ENCODE measurements at regions not wholly inside any gene's neighbourhood (a gene's known extent, or its start where the extent isn't known, plus 50 kb on each side); places are given as distances from the start of the nearest gene placed in this dataset.

GRCh38 chr3:59442046-59442445 is 392.2 kb upstream of the CFAP20DC start:
- no peak for DNase-seq

GRCh38 chr3:59440285-59441028 is 390.6 kb upstream of the CFAP20DC start:
- DNase-seq = no peak

- no peak for DNase-seq
These were observed 388.7 kb upstream of the CFAP20DC start for GRCh38 chr3:59438492-59438891.

- DNase-seq = no peak
These were observed 386.5 kb upstream of the CFAP20DC start for GRCh38 chr3:59436164-59436958.

- DNase-seq = no peak
These were observed 383.7 kb upstream of the CFAP20DC start for GRCh38 chr3:59433546-59433945.

- DNase-seq = no peak
These were observed 382.8 kb upstream of the CFAP20DC start for GRCh38 chr3:59432665-59433064.

GRCh38 chr3:59430341-59430740 is 380.5 kb upstream of the CFAP20DC start:
- DNase-seq = no peak

GRCh38 chr3:59429198-59429597 is 379.4 kb upstream of the CFAP20DC start:
- no peak for DNase-seq

- DNase-seq = no peak
These were observed 377.2 kb upstream of the CFAP20DC start for GRCh38 chr3:59426821-59427565.

- no peak for DNase-seq
These were observed 376.1 kb upstream of the CFAP20DC start for GRCh38 chr3:59425942-59426341.

- DNase-seq = no peak
These were observed 375.5 kb upstream of the CFAP20DC start for GRCh38 chr3:59425371-59425770.

- no peak for DNase-seq
These were observed 374.6 kb upstream of the CFAP20DC start for GRCh38 chr3:59424268-59425010.

GRCh38 chr3:59423707-59424106 is 373.9 kb upstream of the CFAP20DC start:
- no peak for DNase-seq

GRCh38 chr3:59422312-59422711 is 372.5 kb upstream of the CFAP20DC start:
- no peak for DNase-seq

GRCh38 chr3:59418836-59419235 is 369.0 kb upstream of the CFAP20DC start:
- no peak for DNase-seq

- DNase-seq = no peak
These were observed 362.7 kb upstream of the CFAP20DC start for GRCh38 chr3:59412516-59412915.

GRCh38 chr3:59411694-59412093 is 361.9 kb upstream of the CFAP20DC start:
- no peak for DNase-seq

- no peak for DNase-seq
These were observed 361.4 kb upstream of the CFAP20DC start for GRCh38 chr3:59411186-59411585.

GRCh38 chr3:59408047-59408624 is 358.3 kb upstream of the CFAP20DC start:
- DNase-seq = no peak

- DNase-seq = no peak
These were observed 357.6 kb upstream of the CFAP20DC start for GRCh38 chr3:59407425-59407824.

GRCh38 chr3:59406943-59407342 is 357.1 kb upstream of the CFAP20DC start:
- no peak for DNase-seq

- no peak for DNase-seq
These were observed 355.0 kb upstream of the CFAP20DC start for GRCh38 chr3:59404851-59405250.

- DNase-seq = no peak
These were observed 354.2 kb upstream of the CFAP20DC start for GRCh38 chr3:59404064-59404463.

Data from NCI-H510A (cell line).